WTC11 (cell line): ENCODE measurements at regions not wholly inside any gene's neighbourhood (a gene's known extent, or its start where the extent isn't known, plus 50 kb on each side); places are given as distances from the start of the nearest gene placed in this dataset.

Experiments used
- ATAC-seq: fragments of 200-7000 bp; cut with Tn5 transposase; 2 replicates; pipeline ENCODE4 v1.10.0; 2021; ENCODE audit warnings: mild to moderate bottlenecking, moderate library complexity
- CTCF ChIA-PET: fragments of 300-600 bp; sonication (Branson Sonifier 250); formaldehyde crosslinking; loops from one replicate; lab custom pipeline; 2021; ENCODE audit warnings: antibody characterized with exemption; lab: Charles Lee
- POLR2A ChIA-PET: fragments of 350-600 bp; sonication (Branson Sonifier 250); formaldehyde crosslinking; loops from one replicate; lab custom pipeline; 2021; ENCODE audit warnings: antibody characterized with exemption; lab: Charles Lee
- DNase-seq: peaks from one replicate; pipeline ENCODE4 v3.0.0; 2021; ENCODE audit warnings: low spot score
- H3K27ac Mint-ChIP-seq: 2 replicates; pipeline ENCODE4 v1.8.0; 2021; ENCODE audit warnings: mixed read lengths
- H3K27me3 Mint-ChIP-seq: 2 replicates; pipeline ENCODE4 v1.8.0; 2021; ENCODE audit warnings: low read depth, mild to moderate bottlenecking, moderate library complexity, mixed read lengths
- H3K36me3 Mint-ChIP-seq: 2 replicates; pipeline ENCODE4 v1.8.0; 2021; ENCODE audit warnings: mixed read lengths
- H3K4me1 Mint-ChIP-seq: 2 replicates; pipeline ENCODE4 v1.8.0; 2022; ENCODE audit warnings: mixed read lengths
- H3K4me3 Mint-ChIP-seq: 2 replicates; pipeline ENCODE4 v1.8.0; 2021; ENCODE audit warnings: mild to moderate bottlenecking, moderate library complexity, mixed read lengths
- H3K9me3 Mint-ChIP-seq: 2 replicates; pipeline ENCODE4 v1.8.0; 2021; ENCODE audit warnings: mixed read lengths
- AFF4 ChIP-seq: sonication (generic); formaldehyde crosslinking; IDR thresholded peaks from 2 replicates; pipeline ENCODE4 v1.8.1; 2023; ENCODE audit warnings: mild to moderate bottlenecking, missing genetic modification reagents, borderline replicate concordance
- AR ChIP-seq: fragments of 250-450 bp; sonication (Bioruptor Pico); IDR thresholded peaks from 2 replicates; pipeline ENCODE4 v1.9.0; 2021; ENCODE audit warnings: mild to moderate bottlenecking
- CBFB ChIP-seq: sonication (generic); formaldehyde crosslinking; IDR thresholded peaks from 2 replicates; pipeline ENCODE4 v1.8.1; 2022; ENCODE audit warnings: mild to moderate bottlenecking, low read depth, missing genetic modification reagents
- CTCF ChIP-seq: fragments of 200-600 bp; IDR thresholded peaks from 2 replicates; pipeline ENCODE4 v1.8.0; 2022; ENCODE audit warnings: antibody characterized with exemption
- EMX1 ChIP-seq: fragments of 250-450 bp; sonication (Bioruptor Pico); IDR thresholded peaks from 2 replicates; pipeline ENCODE4 v1.8.0; 2021; ENCODE audit warnings: mild to moderate bottlenecking
- FOXP1 ChIP-seq: sonication (generic); formaldehyde crosslinking; IDR thresholded peaks from 2 replicates; pipeline ENCODE4 v1.8.0; 2022; ENCODE audit warnings: missing genetic modification reagents, mild to moderate bottlenecking, moderate library complexity, borderline replicate concordance
- HMGXB4 ChIP-seq: sonication (generic); formaldehyde crosslinking; IDR thresholded peaks from 2 replicates; pipeline ENCODE4 v1.8.1; 2023; ENCODE audit warnings: mild to moderate bottlenecking, moderate library complexity, missing genetic modification reagents
- NFATC4 ChIP-seq: fragments of 250-450 bp; sonication (Bioruptor Pico); IDR thresholded peaks from 2 replicates; pipeline ENCODE4 v1.9.0; 2021; ENCODE audit warnings: mild to moderate bottlenecking
- NR2C2 ChIP-seq: sonication (generic); formaldehyde crosslinking; IDR thresholded peaks from 2 replicates; pipeline ENCODE4 v1.8.0; 2022; ENCODE audit warnings: mild to moderate bottlenecking, missing genetic modification reagents
- PREB ChIP-seq: sonication (generic); formaldehyde crosslinking; IDR thresholded peaks from 2 replicates; pipeline ENCODE4 v1.8.1; 2022; ENCODE audit warnings: mild to moderate bottlenecking, missing genetic modification reagents, moderate library complexity, borderline replicate concordance
- SOX15 ChIP-seq: fragments of 250-450 bp; sonication (Bioruptor Pico); IDR thresholded peaks from 2 replicates; pipeline ENCODE4 v1.9.0; 2021; ENCODE audit warnings: mild to moderate bottlenecking
- TEAD1 ChIP-seq: sonication (generic); formaldehyde crosslinking; IDR thresholded peaks from 2 replicates; pipeline ENCODE4 v1.8.0; 2022; ENCODE audit warnings: mild to moderate bottlenecking, missing genetic modification reagents
- ZBTB21 ChIP-seq: sonication (generic); formaldehyde crosslinking; IDR thresholded peaks from 2 replicates; pipeline ENCODE4 v1.8.1; 2023; ENCODE audit warnings: mild to moderate bottlenecking, missing genetic modification reagents, borderline replicate concordance
- ZNF317 ChIP-seq: sonication (generic); formaldehyde crosslinking; IDR thresholded peaks from 2 replicates; pipeline ENCODE4 v1.8.1; 2023; ENCODE audit warnings: low read depth, mild to moderate bottlenecking, moderate library complexity, missing genetic modification reagents, borderline replicate concordance
- ZNF425 ChIP-seq: fragments of 250-450 bp; sonication (Bioruptor Pico); conservative IDR thresholded peaks from 2 replicates; pipeline ENCODE4 v1.9.0; 2021; ENCODE audit warnings: mild to moderate bottlenecking
- ZNF671 ChIP-seq: fragments of 250-450 bp; sonication (Bioruptor Pico); IDR thresholded peaks from 2 replicates; pipeline ENCODE4 v1.8.0; 2021; ENCODE audit warnings: mild to moderate bottlenecking

- CTCF ChIA-PET, result interaction anchor here (1.5 kb wide), 1 partner anchor 155 kb away, joined by 4 read pairs; no protein-coding TSS in a partner anchor
- POLR2A ChIA-PET, result no interaction called here
- TF ChIP-seq NFATC4 (CRISPR knock-in tag) (no peak), HMGXB4 (no peak), ZNF425 (CRISPR knock-in tag) (no peak), ZNF671 (no peak), NR2C2 (no peak), AFF4 (CRISPR knock-in tag) (no peak), CTCF (no peak), EMX1 (no peak)
Measured at GRCh38 chr10:71058308-71058707, 154.1 kb upstream of the UNC5B start.

GRCh38 chr10:71059054-71059818 lies 153.1 kb upstream of the UNC5B start:
- TF ChIP-seq CBFB (CRISPR knock-in tag) (no peak), CTCF (no peak), ZBTB21 (no peak), AR (CRISPR knock-in tag) (no peak), TEAD1 (no peak), SOX15 (CRISPR knock-in tag) (no peak), ZNF317 (no peak), FOXP1 (CRISPR knock-in tag) (no peak), PREB (CRISPR knock-in tag) (no peak)
- Mint-ChIP-seq H3K4me3 (no peak overlapping the region), H3K27me3 (no peaks in the 10 kb centered on the region), H3K9me3 (no peaks in the 10 kb centered on the region), H3K4me1 (peaks cover 16% of the 10 kb centered on the region), H3K36me3 (no peaks in the 10 kb centered on the region), H3K27ac (no peak overlapping the region)
- POLR2A ChIA-PET, result no interaction called here
- DNase-seq (no peak), ATAC-seq (no peak)
- CTCF ChIA-PET, result interaction anchor here (0.8 to 1.5 kb wide), 2 partner anchors 149 to 156 kb away, joined by 3 to 4 read pairs; no protein-coding TSS in a partner anchor

More at GRCh38 chr10:71058308-71058707, 154.1 kb upstream of the UNC5B start:
- H3K36me3 Mint-ChIP-seq, result no peaks in the 10 kb centered on the region
- no peak overlapping the region for H3K4me3 Mint-ChIP-seq
- ATAC-seq (no peak), DNase-seq (no peak)
- H3K4me1 Mint-ChIP-seq, result peaks cover 10% of the 10 kb centered on the region
- H3K27me3 Mint-ChIP-seq, result no peaks in the 10 kb centered on the region
- H3K27ac Mint-ChIP-seq, result no peak overlapping the region
- no peaks in the 10 kb centered on the region for H3K9me3 Mint-ChIP-seq
